Stimulated activated CD4-positive, alpha-beta T cell treated with anti-CD3 and anti-CD28 coated beads, Interleukin-4, amount 100 ng/mL, for 4 hours (primary cell): ENCODE measurements at regions not wholly inside any gene's neighbourhood (a gene's known extent, or its start where the extent isn't known, plus 50 kb on each side); places are given as distances from the start of the nearest gene placed in this dataset.

Experiments
- DNase-seq, 2 experiments: peaks; one replicate each; pipeline ENCODE4 v3.0.0-alpha.2; 2020

GRCh38 chr2:40507432-40507831 lies 55.5 kb upstream of the SLC8A1 start:
- DNase-seq = no peak

- DNase-seq = no peak
Measured at GRCh38 chr2:40510304-40510703, 58.4 kb upstream of the SLC8A1 start.

GRCh38 chr2:40511661-40512213 lies 59.8 kb upstream of the SLC8A1 start:
- no peak for DNase-seq

GRCh38 chr2:40512256-40512655 lies 60.4 kb upstream of the SLC8A1 start:
- DNase-seq = no peak

- no peak for DNase-seq
Measured at GRCh38 chr2:40513201-40513600, 61.3 kb upstream of the SLC8A1 start.

- DNase-seq = no peak
Measured at GRCh38 chr2:40516604-40517003, 64.7 kb upstream of the SLC8A1 start.

- no peak for DNase-seq
Measured at GRCh38 chr2:40528564-40528963, 76.7 kb upstream of the SLC8A1 start.

GRCh38 chr2:40531359-40531758 lies 79.5 kb upstream of the SLC8A1 start:
- DNase-seq = no peak

- DNase-seq = no peak
Measured at GRCh38 chr2:40534528-40534927, 82.6 kb upstream of the SLC8A1 start.

GRCh38 chr2:40535972-40536371 lies 84.1 kb upstream of the SLC8A1 start:
- no peak for DNase-seq

- no peak for DNase-seq
Measured at GRCh38 chr2:40540026-40540425, 88.1 kb upstream of the SLC8A1 start.

GRCh38 chr2:40543381-40543780 lies 91.5 kb upstream of the SLC8A1 start:
- DNase-seq = no peak

- no peak for DNase-seq
Measured at GRCh38 chr2:40544072-40544471, 92.2 kb upstream of the SLC8A1 start.

GRCh38 chr2:40545645-40546044 lies 93.8 kb upstream of the SLC8A1 start:
- DNase-seq = no peak

GRCh38 chr2:40546439-40547191 lies 94.7 kb upstream of the SLC8A1 start:
- no peak for DNase-seq

GRCh38 chr2:40548521-40548920 lies 96.6 kb upstream of the SLC8A1 start:
- DNase-seq = no peak

- no peak for DNase-seq
Measured at GRCh38 chr2:40550085-40550484, 98.2 kb upstream of the SLC8A1 start.

GRCh38 chr2:40551081-40551480 lies 99.2 kb upstream of the SLC8A1 start:
- no peak for DNase-seq

GRCh38 chr2:40554665-40555294 lies 102.9 kb upstream of the SLC8A1 start:
- peak; percentile 1 to 20 for DNase-seq

- no peak for DNase-seq
Measured at GRCh38 chr2:40556293-40556692, 104.4 kb upstream of the SLC8A1 start.

- no peak for DNase-seq
Measured at GRCh38 chr2:40556739-40557138, 104.8 kb upstream of the SLC8A1 start.

GRCh38 chr2:40558761-40559160 lies 106.9 kb upstream of the SLC8A1 start:
- no peak for DNase-seq

GRCh38 chr2:40559175-40559574 lies 107.3 kb upstream of the SLC8A1 start:
- DNase-seq = no peak

GRCh38 chr2:40564184-40564583 lies 112.3 kb upstream of the SLC8A1 start:
- DNase-seq = no peak
